ENCODE measurements at regions not wholly inside any gene's neighbourhood (a gene's known extent, or its start where the extent isn't known, plus 50 kb on each side); places are given as distances from the start of the nearest gene placed in this dataset.

- TF ChIP-seq EP300 (IDR thresholded peaks at IDR 0.05; ENCODE audit: borderline replicate concordance) (no peak), TEAD4 (IDR thresholded peaks at IDR 0.05) (no peak), YY1 (IDR thresholded peaks at IDR 0.05; ENCODE audit: low read depth) (no peak)
Observed at GRCh38 chrX:143270317-143270716, 244.6 kb downstream of the SPANXN4 start.

GRCh38 chrX:143240658-143241057, 214.9 kb downstream of the SPANXN4 start:
- no peak for TF ChIP-seq YY1 (IDR thresholded peaks at IDR 0.05; ENCODE audit: low read depth)
- no peak for TF ChIP-seq MAX (IDR thresholded peaks at IDR 0.05)
- TF ChIP-seq REST (IDR thresholded peaks at IDR 0.05; ENCODE audit: low read depth) = no peak
- no peak for TF ChIP-seq TAF1 (IDR thresholded peaks at IDR 0.05; ENCODE audit: low read depth)
- no peak for TF ChIP-seq EP300 (IDR thresholded peaks at IDR 0.05; ENCODE audit: borderline replicate concordance)

- TF ChIP-seq NFIC (IDR thresholded peaks at IDR 0.05) = no peak
- TF ChIP-seq REST (IDR thresholded peaks at IDR 0.05; ENCODE audit: low read depth) = no peak
- no peak for TF ChIP-seq FOXM1 (IDR thresholded peaks at IDR 0.05; ENCODE audit: borderline replicate concordance, low read depth)
- no peak for TF ChIP-seq TCF12 (IDR thresholded peaks at IDR 0.05; ENCODE audit: low read depth)
- no peak for TF ChIP-seq YY1 (IDR thresholded peaks at IDR 0.05; ENCODE audit: low read depth)
- TF ChIP-seq ZBTB7A (IDR thresholded peaks at IDR 0.05; ENCODE audit: low read depth) = no peak
- no peak for TF ChIP-seq TEAD4 (IDR thresholded peaks at IDR 0.05)
- TF ChIP-seq RAD21 (IDR thresholded peaks at IDR 0.05; ENCODE audit: low read depth) = no peak
- TF ChIP-seq MAX (IDR thresholded peaks at IDR 0.05) = no peak
- no peak for TF ChIP-seq CREB1 (IDR thresholded peaks at IDR 0.05; ENCODE audit: low read depth)
- TF ChIP-seq CEBPB (IDR thresholded peaks at IDR 0.05) = no peak
Observed at GRCh38 chrX:143231492-143231891, 205.8 kb downstream of the SPANXN4 start.

- TF ChIP-seq EGR1 (IDR thresholded peaks at IDR 0.05) (no peak), YY1 (IDR thresholded peaks at IDR 0.05; ENCODE audit: low read depth) (no peak), EP300 (IDR thresholded peaks at IDR 0.05; ENCODE audit: borderline replicate concordance) (no peak), CREB1 (IDR thresholded peaks at IDR 0.05; ENCODE audit: low read depth) (no peak), MAX (IDR thresholded peaks at IDR 0.05) (no peak), TEAD4 (IDR thresholded peaks at IDR 0.05) (no peak), ZBTB7A (IDR thresholded peaks at IDR 0.05; ENCODE audit: low read depth) (no peak), FOXM1 (IDR thresholded peaks at IDR 0.05; ENCODE audit: borderline replicate concordance, low read depth) (no peak), NFIC (IDR thresholded peaks at IDR 0.05) (no peak), CEBPB (IDR thresholded peaks at IDR 0.05) (no peak), TCF12 (IDR thresholded peaks at IDR 0.05; ENCODE audit: low read depth) (no peak), TAF1 (IDR thresholded peaks at IDR 0.05; ENCODE audit: low read depth) (no peak), USF1 (IDR thresholded peaks at IDR 0.05) (no peak), RAD21 (IDR thresholded peaks at IDR 0.05; ENCODE audit: low read depth) (no peak), REST (IDR thresholded peaks at IDR 0.05; ENCODE audit: low read depth) (no peak)
Observed at GRCh38 chrX:143206966-143207365, 181.2 kb downstream of the SPANXN4 start.

- TF ChIP-seq TAF1 (IDR thresholded peaks at IDR 0.05; ENCODE audit: low read depth) (no peak), MAX (IDR thresholded peaks at IDR 0.05) (no peak), CEBPB (IDR thresholded peaks at IDR 0.05) (no peak), USF1 (IDR thresholded peaks at IDR 0.05) (no peak), NFIC (IDR thresholded peaks at IDR 0.05) (no peak), FOXM1 (IDR thresholded peaks at IDR 0.05; ENCODE audit: borderline replicate concordance, low read depth) (no peak), TCF12 (IDR thresholded peaks at IDR 0.05; ENCODE audit: low read depth) (no peak), REST (IDR thresholded peaks at IDR 0.05; ENCODE audit: low read depth) (no peak), EP300 (IDR thresholded peaks at IDR 0.05; ENCODE audit: borderline replicate concordance) (no peak), EGR1 (IDR thresholded peaks at IDR 0.05) (no peak), TEAD4 (IDR thresholded peaks at IDR 0.05) (no peak), CREB1 (IDR thresholded peaks at IDR 0.05; ENCODE audit: low read depth) (no peak), ZBTB7A (IDR thresholded peaks at IDR 0.05; ENCODE audit: low read depth) (no peak), RAD21 (IDR thresholded peaks at IDR 0.05; ENCODE audit: low read depth) (no peak), YY1 (IDR thresholded peaks at IDR 0.05; ENCODE audit: low read depth) (no peak)
Observed at GRCh38 chrX:143171703-143172102, 146.0 kb downstream of the SPANXN4 start.

All from Ishikawa (cell line).